ENCODE measurements at regions not wholly inside any gene's neighbourhood (a gene's known extent, or its start where the extent isn't known, plus 50 kb on each side); places are given as distances from the start of the nearest gene placed in this dataset.

DNA sequence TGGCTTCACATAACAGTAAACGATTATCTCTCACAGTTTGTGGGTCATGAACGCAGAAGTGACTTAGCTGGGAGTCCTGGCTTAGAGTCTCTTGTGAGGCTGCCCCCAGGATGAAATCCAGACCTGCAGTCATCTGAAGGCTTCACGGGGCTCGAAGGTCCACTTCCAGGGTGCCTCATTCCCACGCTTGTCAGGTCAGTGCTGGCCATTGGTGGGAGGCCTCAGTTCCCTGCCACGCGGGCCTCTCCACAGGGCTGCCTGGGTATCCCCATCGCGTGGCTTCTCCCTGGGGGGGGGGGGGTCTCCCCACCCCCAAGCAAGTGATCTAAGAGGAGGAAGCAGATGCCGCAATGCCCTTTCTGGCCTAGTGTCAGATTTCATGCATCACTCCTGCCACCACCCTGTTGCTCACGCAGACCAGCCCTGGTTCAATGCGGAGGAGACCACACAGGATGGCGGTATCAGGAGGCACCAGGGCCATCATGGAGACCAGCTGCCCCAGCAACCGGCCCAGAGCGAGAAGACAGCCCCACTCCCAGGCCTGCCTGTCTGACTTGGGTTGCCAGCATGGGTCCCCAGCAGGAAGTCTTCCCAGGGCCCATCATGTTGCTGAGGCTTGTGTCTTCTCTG is 77.3 kb upstream of the CDH5 start:
- DNase-seq: no peak

DNA sequence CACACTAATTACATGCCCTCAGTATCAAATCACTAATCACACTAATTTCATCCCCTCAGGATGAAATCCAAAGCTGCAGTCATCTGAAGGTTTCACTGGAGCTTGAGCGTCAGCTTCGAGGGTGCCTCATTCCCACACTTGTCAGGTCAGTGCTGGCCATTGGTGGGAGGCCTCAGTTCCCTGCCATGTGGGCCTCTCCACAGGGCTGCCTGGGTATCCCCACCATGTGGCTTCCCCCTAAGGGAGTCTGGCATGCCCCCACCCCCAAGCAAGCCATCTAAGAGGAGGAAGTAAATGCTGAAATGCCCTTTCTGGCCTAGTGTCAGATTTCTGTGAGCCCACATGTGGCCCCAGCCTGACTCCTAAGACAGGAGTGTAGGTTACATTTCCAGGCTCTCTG is 78.6 kb upstream of the CDH5 start:
- no peak for DNase-seq

DNA sequence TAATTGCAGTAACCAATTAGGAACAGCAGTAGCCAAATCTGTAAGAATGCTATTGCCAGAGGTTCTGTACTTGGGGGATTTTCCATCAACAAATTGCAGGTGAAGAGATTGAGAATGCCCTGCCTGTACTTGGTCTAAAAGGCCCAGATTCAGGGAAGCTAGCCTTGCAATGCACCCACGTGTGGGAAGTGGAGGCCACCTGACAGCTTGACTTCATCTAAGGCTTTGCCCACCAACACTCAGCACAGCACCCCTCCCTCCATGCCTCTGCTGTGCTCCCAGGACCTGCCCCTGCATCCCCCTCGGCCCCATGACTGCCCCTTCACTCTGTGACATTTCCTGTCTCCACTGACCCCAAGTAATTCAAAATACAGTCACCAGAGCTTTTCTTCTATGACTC is 79.1 kb upstream of the CDH5 start:
- no peak for DNase-seq

DNA sequence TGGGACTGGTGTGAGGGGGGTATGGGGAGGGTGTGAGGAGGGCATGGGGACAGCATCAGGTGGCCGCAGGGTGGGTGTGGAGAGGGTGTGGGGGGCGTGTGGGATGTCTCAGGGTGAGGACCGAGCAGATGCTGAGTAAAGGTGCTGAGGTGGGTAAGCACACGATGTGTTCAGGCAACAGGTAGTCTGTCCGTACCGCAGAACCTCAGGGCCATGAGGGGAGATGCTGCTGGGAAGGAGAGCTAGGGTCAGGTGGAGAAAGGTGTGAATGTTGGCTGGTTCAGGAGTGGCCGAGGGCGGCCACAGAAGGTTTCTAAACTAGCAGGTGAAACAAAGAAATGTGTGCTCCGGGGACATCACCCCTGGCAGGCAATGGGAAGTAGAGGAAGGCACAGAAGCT is 80.0 kb upstream of the CDH5 start:
- DNase-seq: no peak

DNA sequence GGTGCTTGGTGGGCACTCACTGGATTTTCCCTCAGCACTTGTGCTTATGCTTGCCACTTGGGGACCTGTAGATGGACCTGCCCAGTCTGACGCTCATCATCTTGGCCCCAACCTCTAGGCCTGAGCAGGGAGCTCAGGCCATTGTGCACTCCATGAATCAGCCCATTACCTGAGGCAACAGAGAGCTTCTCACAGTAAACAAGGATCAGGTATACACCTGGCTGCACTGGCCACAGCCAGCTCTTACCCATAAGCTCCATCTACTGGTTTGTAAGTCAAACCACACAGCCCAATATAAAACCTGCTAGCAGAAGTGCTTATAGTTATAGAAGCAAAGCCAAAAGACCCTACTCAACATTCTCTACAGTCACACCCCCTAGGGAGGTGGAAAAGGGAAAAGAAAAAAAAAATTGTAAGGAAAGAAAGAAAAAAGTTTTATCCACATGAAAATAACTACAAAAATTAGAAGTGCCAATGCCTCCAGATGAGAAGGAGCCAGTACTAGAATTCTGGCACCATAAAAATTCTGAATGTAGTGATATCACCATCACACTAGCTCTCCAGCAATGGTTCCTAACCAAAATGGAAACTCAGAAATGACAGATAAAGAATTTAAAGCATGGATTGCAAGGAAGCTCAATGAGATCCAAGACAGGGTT is 87.8 kb upstream of the CDH5 start:
- no peak for DNase-seq

DNA sequence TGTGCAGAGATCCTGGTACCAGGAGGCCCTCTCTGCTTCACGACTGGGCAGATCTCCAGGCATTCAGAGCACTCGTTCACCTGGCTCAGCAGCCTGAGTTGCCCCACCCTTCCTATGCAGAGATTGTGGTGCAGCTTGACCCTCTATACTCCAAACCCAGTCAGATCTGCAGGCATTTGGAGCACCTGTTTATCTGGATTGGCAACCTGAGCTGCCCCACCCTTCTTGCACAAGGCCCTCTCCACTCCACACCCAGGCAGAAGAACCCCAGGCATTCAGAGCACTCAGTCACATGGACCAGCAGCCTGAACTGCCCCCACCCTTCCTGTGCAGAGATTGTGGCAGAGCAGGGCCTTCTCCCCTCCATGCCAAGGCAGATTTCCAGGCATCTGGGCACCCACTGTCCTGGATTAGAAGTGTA is 88.4 kb upstream of the CDH5 start:
- no peak for DNase-seq

DNA sequence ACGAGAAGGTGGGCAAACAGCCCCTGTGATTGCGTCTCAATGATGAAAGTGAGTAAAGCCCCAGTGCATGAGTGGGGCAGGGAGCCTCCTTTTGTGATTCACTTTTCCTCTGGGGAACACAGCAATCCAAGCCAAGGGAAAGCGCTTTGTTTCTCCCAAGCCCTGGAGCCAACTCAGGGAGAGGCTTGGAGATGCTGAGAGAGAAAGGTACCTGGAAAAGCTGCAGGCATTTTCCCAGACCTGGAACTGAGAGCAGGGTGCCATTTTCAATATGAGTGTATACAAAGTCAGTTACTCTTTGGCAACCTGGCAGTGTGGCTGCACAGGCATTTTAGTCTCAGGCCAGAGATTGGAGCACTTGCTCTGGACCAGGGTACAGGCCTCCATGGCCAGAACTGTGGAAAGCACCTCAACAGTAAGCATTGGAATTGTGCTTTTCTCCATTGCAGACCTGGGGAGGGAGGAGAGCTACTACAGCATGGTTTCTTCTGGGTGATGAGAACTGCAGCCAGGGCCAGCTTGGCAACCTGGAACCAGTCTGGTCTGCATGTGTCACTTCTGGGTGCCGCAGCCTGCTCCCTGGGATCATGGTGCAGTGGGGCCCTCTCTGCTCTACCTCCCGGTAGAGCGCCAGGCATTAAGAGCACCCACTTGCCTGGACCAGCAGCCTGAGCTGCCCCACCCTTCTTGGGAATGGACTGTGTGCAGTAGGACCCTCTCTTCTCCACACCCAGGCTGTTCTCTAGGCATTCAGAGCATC is 89.0 kb upstream of the CDH5 start:
- no peak for DNase-seq

DNA sequence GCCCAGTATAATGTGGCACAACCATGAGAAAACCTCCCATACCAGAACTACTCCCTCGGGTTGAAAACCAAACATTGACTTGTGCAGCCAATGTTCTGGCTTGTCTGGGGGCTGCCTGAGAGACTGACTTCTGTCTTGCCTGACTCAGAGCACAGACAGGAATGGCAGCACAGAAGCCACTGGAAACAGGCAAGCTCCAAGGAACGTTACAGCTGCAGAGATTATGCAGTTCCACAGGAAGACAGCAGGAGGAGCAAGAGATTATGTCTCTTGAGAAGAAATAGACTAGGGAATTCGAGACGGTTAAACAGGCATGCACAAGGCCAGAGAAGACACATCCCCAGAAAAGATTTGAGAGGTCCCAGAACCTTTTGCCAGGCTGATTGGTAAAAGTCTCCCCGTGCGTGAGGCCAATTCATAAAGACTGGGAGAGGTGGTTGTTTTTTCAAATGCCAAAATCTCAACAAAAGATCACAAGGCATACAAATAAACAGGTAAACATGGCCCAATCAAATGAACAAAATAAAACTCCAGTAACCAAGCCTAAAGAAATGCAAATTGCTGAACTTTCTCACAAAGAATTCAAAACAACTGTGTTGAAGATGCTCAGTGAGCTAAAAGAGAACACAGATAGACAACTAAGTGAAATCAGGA is 90.6 kb upstream of the CDH5 start:
- no peak for DNase-seq

DNA sequence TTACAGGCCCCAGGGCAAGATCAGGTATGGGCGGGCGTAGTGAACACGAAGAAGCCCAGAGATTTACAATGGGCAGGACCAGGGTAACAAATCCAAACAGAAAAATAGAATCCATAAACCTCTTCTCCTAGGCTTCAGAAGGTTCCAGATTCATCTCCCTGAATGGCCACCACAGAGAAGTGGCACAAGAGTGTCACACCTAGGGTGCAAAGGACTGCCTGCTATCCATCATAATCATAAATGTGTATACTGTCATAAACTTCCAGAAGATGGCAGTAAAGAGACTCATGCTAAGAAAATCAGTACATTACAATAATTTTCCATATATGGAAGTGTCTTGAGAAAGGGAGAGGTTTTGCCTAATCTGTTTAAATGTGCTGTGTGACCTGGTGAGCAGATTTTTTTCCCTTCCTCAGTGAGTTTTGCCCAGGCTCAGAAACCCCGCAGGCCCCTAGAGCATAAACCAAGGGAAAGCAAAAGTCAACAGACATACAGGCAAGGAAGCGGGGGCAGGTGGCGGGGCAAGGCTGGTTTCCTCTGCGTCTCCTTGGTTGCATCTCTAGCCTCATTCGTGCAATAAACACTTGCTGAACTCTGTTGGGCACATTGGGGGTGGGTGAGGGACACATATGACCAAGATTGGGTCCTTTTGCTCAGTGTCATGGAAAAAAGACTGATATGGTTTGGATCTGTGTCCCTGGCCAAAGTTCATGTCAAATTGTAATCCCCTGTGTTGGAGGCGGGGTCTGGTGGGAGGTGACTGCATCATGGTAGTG is 92.0 kb upstream of the CDH5 start:
- DNase-seq: no peak

DNA sequence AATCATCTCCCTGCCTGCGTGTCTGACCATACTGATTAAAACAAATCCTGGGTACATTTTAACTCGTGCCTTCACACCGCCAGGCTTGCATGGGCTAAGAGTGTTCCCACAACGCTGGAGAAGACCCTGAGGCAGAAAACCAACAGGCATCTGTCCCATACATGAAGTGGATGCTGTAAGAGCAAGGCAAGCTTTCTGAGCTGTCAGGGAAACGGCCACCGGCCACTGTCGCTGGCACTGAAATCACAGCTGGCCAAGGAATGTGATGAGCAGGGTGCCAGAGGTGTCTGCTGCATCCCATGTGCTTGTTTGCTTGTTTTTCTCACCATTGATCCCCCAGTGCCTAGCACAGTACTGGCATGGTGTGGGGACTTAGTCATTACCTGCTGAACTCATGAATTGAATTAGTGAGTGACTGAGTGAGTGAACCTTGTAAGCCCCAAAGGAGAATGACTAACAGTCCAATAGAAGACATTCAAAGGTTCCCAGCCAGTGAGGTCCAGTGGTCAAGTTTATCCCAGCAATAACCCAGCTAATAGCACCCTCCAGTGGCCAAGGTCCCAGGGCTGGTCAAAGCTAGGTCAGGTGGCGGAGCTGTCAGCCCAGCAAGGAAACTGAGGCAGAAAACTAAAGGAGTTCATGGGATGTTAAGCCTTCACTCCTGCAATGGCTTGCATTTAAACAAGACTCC is 92.7 kb upstream of the CDH5 start:
- DNase-seq: no peak

DNA sequence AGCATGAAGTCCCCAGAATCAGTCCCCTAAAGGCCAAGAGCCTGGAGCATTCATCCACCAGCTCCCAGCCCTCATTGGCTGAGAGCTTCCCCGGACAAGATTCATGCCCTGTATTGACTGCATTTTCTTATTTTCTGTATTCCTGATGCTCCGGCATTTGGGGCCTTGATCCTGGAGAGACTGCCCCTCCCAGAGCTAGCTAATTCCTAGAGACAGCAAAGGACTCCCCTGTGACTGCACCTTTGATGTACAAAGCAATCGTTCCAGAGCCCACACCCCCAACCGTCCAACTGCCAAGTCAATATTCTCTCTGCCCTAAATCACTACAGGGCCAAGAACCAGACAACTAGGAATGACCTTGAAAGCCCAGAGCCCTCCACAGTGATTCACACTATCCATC is 93.4 kb upstream of the CDH5 start:
- DNase-seq: no peak

DNA sequence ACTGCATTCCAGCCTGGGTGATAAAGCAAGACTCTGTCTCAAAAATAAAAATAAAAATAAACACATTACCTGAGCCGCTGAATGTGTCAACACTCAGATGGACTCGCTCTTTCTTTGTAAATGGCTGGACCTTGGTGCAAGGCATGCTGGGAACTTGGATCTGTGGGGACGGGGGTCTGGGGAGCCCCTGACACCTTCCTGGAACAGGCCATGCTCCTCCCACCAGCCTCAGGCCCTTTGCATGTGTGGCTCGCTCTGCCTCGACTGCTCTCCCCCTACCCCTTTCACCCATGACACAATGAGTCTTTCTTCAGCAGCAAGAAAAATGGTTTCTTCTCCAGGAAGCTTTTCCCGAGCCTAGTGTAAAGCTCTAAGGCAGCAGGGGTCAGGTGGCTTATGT is 94.0 kb upstream of the CDH5 start:
- DNase-seq: no peak

DNA sequence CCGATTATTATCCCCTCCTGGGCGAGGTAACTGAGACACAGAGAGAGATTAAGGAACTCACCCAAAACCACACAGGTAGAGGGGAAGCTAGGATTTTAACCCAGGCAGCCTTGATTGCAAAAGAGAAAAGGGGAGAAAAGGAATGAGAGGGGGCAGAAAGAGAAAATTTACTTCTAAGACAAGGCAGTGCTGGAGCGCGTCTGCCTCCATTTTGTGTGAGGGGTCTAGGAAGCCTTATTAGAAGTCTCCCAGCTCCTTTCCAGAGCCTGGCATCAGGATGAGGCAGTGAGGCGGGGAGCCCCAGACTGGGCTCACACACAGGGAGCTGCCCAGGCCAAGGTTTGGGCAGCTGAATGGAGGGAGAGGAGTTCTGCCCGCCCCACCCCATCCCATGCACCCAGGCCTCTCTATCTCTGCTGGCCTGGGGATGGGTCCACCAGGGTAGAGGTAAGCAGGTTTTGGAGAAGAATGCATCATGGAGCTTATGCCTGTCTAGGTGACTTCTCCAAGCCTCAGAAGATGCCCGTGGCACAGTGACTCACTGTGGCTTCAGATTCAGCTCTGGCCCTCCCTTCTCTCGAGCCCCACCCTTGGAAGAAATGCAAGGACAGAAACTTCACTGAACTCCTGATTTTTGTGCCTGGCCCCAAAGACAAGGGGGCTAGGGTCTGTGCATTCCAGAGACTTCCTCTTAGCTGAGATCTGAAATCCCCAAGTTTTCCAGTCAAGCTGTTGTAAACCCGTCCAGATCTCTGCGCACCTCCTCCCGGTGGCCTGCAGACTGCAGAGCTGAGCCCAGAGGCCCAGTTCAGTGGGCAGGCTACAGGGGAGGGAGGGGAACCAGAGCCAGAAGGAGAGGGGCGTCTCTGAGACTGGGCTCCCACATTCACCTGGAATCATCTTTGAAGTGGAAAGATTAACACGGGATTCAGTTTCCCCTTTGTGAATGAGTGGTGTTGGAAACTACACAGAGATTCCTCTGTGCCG is 95.1 kb upstream of the CDH5 start:
- DNase-seq: no peak

DNA sequence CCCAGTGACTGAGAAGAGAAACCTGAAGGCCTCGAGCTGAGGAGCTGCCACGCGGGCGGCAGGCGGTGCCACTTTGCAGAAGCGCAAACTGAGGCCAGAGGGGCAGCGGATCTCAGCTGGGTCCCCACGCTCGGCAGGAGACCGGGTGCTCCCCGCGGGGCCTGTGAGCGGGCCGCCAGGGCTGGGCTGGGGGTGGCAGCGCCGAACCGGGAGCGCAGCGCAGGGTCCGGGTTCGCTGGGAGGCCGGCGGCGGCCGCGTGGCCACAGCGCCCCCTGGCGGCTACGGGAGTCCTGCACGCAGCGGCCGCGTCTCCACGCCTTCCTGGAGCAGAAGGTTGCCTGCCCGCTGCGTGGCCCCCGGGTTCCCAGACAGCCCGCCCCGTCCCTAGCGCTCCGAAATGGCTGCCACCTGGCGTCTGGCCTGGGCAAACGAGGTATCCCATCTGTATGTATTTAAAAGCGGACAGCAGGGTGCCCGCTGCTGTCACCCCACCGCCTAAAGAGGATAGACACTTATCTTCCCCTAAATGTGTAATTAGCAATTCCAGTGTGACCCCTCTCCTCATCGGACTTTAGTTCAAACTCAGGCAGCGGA is 96.1 kb upstream of the CDH5 start:
- DNase-seq: peak; percentile 34

DNA sequence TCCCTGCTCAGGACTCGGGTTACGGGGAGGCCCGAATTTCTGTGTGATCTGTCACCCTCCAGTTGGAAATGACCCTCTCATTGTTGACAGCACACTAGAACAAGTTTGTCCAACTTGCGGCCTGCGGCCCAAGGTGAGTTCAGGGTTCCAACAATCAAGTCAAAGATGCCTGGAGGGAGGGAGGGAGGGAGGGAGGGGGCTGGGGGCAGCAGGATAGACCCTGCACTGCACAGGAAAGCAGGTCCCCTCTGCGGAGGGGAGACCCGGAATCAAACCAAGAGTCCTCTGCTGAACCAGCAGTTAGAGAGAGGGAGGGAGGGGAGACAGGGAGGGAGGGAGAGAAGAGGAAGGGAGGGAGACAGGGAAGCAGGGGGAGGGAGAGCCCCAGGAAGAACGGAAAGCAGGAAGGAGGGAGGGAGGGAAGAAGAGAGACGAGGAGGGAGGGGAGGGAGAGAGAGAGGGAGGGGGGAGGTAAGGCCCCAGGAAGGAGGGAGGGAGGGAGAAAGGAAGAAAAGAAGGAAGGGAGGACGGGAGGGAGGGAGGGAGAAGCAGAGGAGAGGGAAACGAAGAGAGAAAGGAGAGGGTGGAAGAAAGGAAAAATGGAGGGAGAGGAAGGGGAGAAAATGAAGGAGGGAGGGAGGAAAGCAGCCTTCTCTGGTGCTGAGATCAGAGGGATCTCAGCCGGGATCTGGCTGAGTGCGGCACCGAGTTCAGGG is 96.7 kb upstream of the CDH5 start:
- no peak for DNase-seq

DNA sequence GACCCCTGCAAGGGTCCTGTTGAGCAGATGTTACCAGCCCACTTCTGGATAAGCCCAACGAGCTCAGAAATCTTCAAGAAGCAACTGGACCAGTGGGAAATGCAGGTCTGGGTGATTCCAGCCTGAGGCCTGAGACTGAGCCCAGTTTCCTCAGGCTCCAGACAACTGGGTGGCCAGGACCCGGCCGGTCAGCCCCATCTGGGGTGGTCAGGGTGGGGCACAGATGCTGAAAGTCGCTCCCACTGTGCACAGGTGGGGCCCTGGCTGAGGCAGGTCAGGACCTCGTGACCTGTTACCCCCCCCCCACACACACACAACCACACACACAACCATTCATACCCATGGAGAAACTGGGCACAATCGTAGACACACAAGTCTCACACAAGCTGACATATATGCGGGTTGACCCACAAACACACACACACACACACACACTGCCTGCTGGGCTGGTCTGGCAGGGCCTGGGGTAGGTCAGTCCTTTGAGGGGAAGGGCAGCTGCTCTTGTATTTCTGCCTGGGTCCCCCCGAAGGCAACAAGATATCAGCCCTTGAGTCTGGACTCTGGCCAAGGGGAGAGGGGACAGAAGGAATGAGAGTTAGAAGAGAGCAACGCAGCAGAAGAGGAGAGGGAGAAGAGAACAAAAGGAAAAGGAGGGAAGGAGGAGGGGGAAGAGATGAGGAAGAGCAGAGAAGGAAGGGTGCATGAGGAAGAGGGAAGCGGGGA is 99.0 kb upstream of the CDH5 start:
- DNase-seq: no peak

DNA sequence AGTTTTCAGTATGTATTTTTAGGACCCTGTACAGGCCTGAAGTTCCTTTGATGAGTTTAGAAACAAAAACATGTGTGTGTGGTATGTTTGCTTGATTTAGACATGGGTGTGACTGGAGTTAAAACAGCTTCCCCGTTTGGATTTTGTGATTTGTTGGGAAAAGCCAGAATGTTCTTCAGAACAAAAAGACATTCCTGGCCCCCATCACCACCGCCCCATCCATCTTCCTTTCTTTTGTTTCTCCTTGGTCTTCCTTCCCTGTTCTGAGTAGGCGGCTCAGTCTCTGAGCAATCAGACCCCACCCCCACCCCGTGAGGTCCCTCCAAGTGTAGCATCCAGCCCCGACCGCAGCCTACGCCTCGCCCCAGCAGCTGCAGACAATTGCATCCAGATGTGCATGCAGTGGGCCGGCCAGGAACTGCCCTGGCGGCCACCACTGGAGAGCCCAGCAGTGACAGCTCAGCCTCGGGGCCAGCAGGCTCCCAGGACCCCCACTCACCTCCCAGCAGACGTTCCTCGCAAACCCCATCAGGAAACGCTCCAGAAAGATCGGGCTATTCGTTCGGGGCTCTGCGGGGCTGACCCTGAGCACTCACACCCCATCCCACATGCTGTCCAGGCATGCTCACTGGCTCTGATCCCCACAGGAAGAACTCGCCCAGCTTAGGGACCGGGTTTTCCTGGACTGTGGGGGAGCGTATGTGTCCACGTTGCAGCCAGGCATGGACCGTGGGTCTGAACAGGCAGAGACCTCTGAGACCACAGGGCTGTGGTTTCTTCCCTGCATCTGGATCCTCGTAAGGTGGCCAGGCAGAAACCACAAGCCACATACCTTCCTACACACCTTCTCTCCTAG is 99.8 kb upstream of the CDH5 start:
- no peak for DNase-seq

DNA sequence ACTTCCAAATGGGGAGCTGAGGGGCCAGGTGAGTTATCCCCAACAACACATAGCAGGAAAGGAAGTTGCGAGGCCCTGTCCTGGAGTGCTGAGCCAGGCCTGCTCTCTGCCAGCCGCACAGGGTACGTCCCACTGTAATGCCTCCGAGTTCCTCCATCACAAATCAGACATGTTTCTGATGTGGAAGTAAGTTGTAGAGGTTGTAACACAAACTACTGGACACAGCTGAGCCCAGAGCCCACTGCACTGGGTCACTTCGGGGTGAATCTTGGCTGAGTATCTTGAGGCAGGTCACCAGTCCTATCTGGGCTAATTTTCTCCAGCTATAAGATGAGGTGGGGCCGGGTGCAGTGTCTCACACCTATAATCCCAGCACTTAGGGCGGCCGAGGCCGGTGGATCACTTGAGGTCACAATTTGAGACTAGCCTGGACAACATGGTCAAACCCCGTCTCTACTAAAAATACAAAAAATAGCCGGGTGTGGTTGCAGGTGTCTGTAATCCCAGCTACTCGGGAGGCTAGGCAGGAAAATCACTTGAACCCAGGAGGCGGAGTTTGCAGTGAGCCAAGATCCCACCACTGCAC is 100.8 kb upstream of the CDH5 start:
- no peak for DNase-seq
